MM.1S (cell line): ENCODE measurements at regions not wholly inside any gene's neighbourhood (a gene's known extent, or its start where the extent isn't known, plus 50 kb on each side); places are given as distances from the start of the nearest gene placed in this dataset.

ENCODE experiments used
- EZH2 ChIP-seq: fragments of 300-600 bp; sonication (generic); optimal IDR thresholded peaks from 2 replicates; pipeline ENCODE3; 2017; ENCODE audit warnings: low read depth, mild to moderate bottlenecking, antibody characterized with exemption, low read length, mixed read lengths
- EZH2phosphoT487 ChIP-seq: fragments of 300-600 bp; sonication (generic); IDR thresholded peaks from 2 replicates; pipeline ENCODE4 v1.6.1; 2018; ENCODE audit warnings: antibody characterized with exemption, low read length
- TF ChIP-seq, protein P1 (sequence below): fragments of 300-600 bp; sonication (generic); IDR thresholded peaks from 2 replicates; pipeline ENCODE4 v1.5.1; 2016; ENCODE audit warnings: antibody characterized with exemption, low read length, mixed read lengths

DNA sequence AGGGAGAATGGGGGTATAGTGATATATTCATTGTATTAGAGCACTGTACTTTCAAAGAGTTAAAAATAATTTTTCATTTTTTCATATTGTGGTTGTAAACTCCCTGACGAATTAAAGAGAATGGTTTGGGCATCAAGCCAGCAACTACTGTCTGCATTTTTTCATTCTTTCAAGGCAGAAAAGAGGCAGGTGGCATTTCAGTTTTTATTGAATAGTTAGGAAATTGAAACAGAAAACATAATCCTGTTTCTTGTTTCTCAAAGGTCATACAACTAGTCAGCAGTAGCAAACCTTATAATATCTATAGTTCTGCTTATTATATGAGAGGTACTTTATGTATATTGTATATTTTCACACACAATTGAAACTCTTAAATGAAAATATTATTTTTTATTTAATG is 303.9 kb upstream of the KCND2 start:
- TF ChIP-seq, protein P1, sequence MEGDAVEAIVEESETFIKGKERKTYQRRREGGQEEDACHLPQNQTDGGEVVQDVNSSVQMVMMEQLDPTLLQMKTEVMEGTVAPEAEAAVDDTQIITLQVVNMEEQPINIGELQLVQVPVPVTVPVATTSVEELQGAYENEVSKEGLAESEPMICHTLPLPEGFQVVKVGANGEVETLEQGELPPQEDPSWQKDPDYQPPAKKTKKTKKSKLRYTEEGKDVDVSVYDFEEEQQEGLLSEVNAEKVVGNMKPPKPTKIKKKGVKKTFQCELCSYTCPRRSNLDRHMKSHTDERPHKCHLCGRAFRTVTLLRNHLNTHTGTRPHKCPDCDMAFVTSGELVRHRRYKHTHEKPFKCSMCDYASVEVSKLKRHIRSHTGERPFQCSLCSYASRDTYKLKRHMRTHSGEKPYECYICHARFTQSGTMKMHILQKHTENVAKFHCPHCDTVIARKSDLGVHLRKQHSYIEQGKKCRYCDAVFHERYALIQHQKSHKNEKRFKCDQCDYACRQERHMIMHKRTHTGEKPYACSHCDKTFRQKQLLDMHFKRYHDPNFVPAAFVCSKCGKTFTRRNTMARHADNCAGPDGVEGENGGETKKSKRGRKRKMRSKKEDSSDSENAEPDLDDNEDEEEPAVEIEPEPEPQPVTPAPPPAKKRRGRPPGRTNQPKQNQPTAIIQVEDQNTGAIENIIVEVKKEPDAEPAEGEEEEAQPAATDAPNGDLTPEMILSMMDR: no peak
- TF ChIP-seq EZH2: no peak
- TF ChIP-seq EZH2phosphoT487: no peak
